GM23338 (cell line): ENCODE measurements at regions not wholly inside any gene's neighbourhood (a gene's known extent, or its start where the extent isn't known, plus 50 kb on each side); places are given as distances from the start of the nearest gene placed in this dataset.
"Not testable (repeated sequence)": the region's sequence is repeated elsewhere in the genome, so short reads cannot be mapped to it uniquely, and the experiment has no call there.

Experiments
- ATAC-seq: fragments of 200-7000 bp; cut with Tn5 transposase; 3 replicates; pipeline ENCODE4 v1.9.1; 2020
- DNase-seq: peaks from one replicate; pipeline ENCODE4 v3.0.0-alpha.2; 2015; ENCODE audit warnings: low spot score
- H2AFZ ChIP-seq: fragments of 200-600 bp; sonication (generic); 2 replicates; pipeline ENCODE4 v1.8.0; 2016; ENCODE audit warnings: antibody characterized with exemption, mild to moderate bottlenecking, moderate library complexity
- H3F3A ChIP-seq: fragments of 200-600 bp; sonication (generic); replicated peaks from 2 replicates; pipeline ENCODE4 v1.8.0; 2017; ENCODE audit warnings: antibody characterized with exemption, mixed run types, low read depth
- H3K27ac ChIP-seq: fragments of 200-600 bp; sonication (generic); 2 replicates; pipeline ENCODE4 v1.6.1; 2016; ENCODE audit warnings: low read depth
- H3K27me3 ChIP-seq: fragments of 200-600 bp; sonication (generic); 2 replicates; pipeline ENCODE4 v1.8.0; 2016; ENCODE audit warnings: mild to moderate bottlenecking, mixed run types, moderate library complexity; ENCODE audit not compliant: insufficient read depth
- H3K36me3 ChIP-seq: fragments of 200-600 bp; sonication (generic); 2 replicates; pipeline ENCODE4 v1.8.0; 2016; ENCODE audit warnings: mild to moderate bottlenecking; ENCODE audit not compliant: insufficient read depth
- H3K4me1 ChIP-seq: fragments of 200-600 bp; sonication (generic); 2 replicates; pipeline ENCODE4 v1.8.0; 2016; ENCODE audit warnings: mild to moderate bottlenecking, moderate library complexity; ENCODE audit not compliant: insufficient read depth
- H3K4me2 ChIP-seq: fragments of 200-600 bp; sonication (generic); 2 replicates; pipeline ENCODE4 v1.7.1; 2017; ENCODE audit warnings: mixed run types
- H3K4me3 ChIP-seq: fragments of 200-600 bp; sonication (generic); 2 replicates; pipeline ENCODE4 v1.6.1; 2016; ENCODE audit warnings: mixed run types
- H3K79me2 ChIP-seq: fragments of 200-600 bp; sonication (generic); replicated peaks from 2 replicates; pipeline ENCODE4 v1.8.0; 2017; ENCODE audit warnings: mild to moderate bottlenecking; ENCODE audit not compliant: insufficient read depth
- H3K9me2 ChIP-seq: fragments of 200-600 bp; sonication (generic); 2 replicates; pipeline ENCODE4 v1.8.0; 2017; ENCODE audit not compliant: insufficient read depth
- H4K20me1 ChIP-seq: fragments of 200-600 bp; sonication (generic); replicated peaks from 2 replicates; pipeline ENCODE4 v1.8.0; 2017; ENCODE audit warnings: mild to moderate bottlenecking; ENCODE audit not compliant: insufficient read depth
- H3K27ac Mint-ChIP-seq: 2 replicates; pipeline ENCODE4 v1.8.0; 2020; ENCODE audit warnings: inconsistent platforms, mild to moderate bottlenecking, moderate library complexity, mixed read lengths
- H3K27me3 Mint-ChIP-seq: 3 replicates; pipeline ENCODE4 v1.8.0; 2022; ENCODE audit warnings: low read depth, mild to moderate bottlenecking, moderate library complexity, mixed read lengths, inconsistent platforms; ENCODE audit not compliant: insufficient read depth, poor library complexity
- H3K36me3 Mint-ChIP-seq: 3 replicates; pipeline ENCODE4 v1.8.0; 2021; ENCODE audit warnings: low read depth, mild to moderate bottlenecking, inconsistent platforms, moderate library complexity, mixed read lengths
- H3K4me1 Mint-ChIP-seq: 3 replicates; pipeline ENCODE4 v1.8.0; 2020; ENCODE audit warnings: mild to moderate bottlenecking, inconsistent platforms, mixed read lengths
- H3K4me3 Mint-ChIP-seq: 3 replicates; pipeline ENCODE4 v1.8.0; 2021; ENCODE audit warnings: moderate library complexity, mild to moderate bottlenecking, inconsistent platforms, mixed read lengths
- H3K9me3 Mint-ChIP-seq: 3 replicates; pipeline ENCODE4 v1.8.0; 2020; ENCODE audit warnings: moderate library complexity, mild to moderate bottlenecking, inconsistent platforms, mixed read lengths
- CREB1 ChIP-seq: fragments of 250-450 bp; sonication (Bioruptor Pico); IDR thresholded peaks from 2 replicates; pipeline ENCODE4 v1.5.0; 2020; ENCODE audit warnings: low read depth, mild to moderate bottlenecking, moderate library complexity
- EZH2 ChIP-seq: fragments of 200-600 bp; sonication (generic); IDR thresholded peaks from one replicate; pipeline ENCODE4 v1.8.0; 2017; ENCODE audit warnings: antibody characterized with exemption, mild to moderate bottlenecking, low read depth; ENCODE audit not compliant: unreplicated experiment
- EZH2phosphoT487 ChIP-seq: fragments of 200-600 bp; sonication (generic); IDR thresholded peaks from one replicate; pipeline ENCODE4 v1.8.1; 2018; ENCODE audit warnings: antibody characterized with exemption; ENCODE audit not compliant: unreplicated experiment
- JUNB ChIP-seq: IDR thresholded peaks from one replicate; pipeline ENCODE4 v1.6.1; 2016; ENCODE audit warnings: antibody characterized with exemption; ENCODE audit not compliant: unreplicated experiment
- POLR2AphosphoS5 ChIP-seq: IDR thresholded peaks from 2 replicates; pipeline ENCODE4 v1.6.1; 2016; ENCODE audit warnings: antibody characterized with exemption, low read depth
- STAT1 ChIP-seq: IDR thresholded peaks from one replicate; pipeline ENCODE4 v1.6.1; 2016; ENCODE audit warnings: antibody characterized with exemption; ENCODE audit not compliant: unreplicated experiment
- ZNF114 ChIP-seq: fragments of 250-450 bp; sonication (Bioruptor Pico); IDR thresholded peaks from 2 replicates; pipeline ENCODE4 v1.5.0; 2020; ENCODE audit warnings: mild to moderate bottlenecking, moderate library complexity
- ZNF331 ChIP-seq: fragments of 250-450 bp; sonication (Bioruptor Pico); IDR thresholded peaks from 2 replicates; pipeline ENCODE4 v1.5.0; 2020; ENCODE audit warnings: low read depth, mild to moderate bottlenecking, moderate library complexity
- TF ChIP-seq, protein P1 (sequence below): fragments of 250-450 bp; sonication (Bioruptor Pico); IDR thresholded peaks from 2 replicates; pipeline ENCODE4 v1.5.0; 2020; ENCODE audit warnings: mild to moderate bottlenecking, moderate library complexity
- TF ChIP-seq, protein P2 (sequence below): IDR thresholded peaks from one replicate; pipeline ENCODE4 v1.6.1; 2018; ENCODE audit warnings: antibody characterized with exemption; ENCODE audit not compliant: unreplicated experiment
- TF ChIP-seq, protein P3 (sequence below): IDR thresholded peaks from 2 replicates; pipeline ENCODE4 v1.6.1; 2016; ENCODE audit warnings: antibody characterized with exemption

DNA sequence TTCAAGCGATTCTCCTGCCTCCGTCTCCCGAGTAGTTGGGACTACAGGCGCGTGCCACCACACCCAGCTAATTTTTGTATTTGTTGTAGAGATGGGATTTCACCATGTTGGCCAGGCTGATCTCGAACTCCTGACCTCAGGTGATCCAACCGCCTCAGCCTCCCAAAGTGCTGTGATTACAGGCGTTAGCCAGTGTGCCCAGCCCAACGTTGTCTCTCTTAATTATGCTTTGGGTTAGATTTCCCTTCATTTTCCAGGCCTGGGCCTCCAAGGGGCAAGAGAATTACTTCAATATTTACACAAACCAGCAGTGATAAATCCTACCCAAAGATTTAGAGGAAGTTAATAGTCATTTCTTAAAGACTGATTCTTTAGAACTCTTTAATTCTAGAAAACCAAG is 186.7 kb upstream of the PHF14 start:
- not testable (repeated sequence) for H3K27ac ChIP-seq, H3K36me3 Mint-ChIP-seq, H3K27me3 ChIP-seq, H3K27ac Mint-ChIP-seq, H3K4me1 ChIP-seq, ATAC-seq, H3F3A ChIP-seq, H3K4me3 Mint-ChIP-seq, H3K9me2 ChIP-seq, H3K4me2 ChIP-seq, H4K20me1 ChIP-seq, DNase-seq, H2AFZ ChIP-seq, H3K4me1 Mint-ChIP-seq, H3K9me3 Mint-ChIP-seq, H3K79me2 ChIP-seq, H3K4me3 ChIP-seq, H3K36me3 ChIP-seq, H3K27me3 Mint-ChIP-seq

DNA sequence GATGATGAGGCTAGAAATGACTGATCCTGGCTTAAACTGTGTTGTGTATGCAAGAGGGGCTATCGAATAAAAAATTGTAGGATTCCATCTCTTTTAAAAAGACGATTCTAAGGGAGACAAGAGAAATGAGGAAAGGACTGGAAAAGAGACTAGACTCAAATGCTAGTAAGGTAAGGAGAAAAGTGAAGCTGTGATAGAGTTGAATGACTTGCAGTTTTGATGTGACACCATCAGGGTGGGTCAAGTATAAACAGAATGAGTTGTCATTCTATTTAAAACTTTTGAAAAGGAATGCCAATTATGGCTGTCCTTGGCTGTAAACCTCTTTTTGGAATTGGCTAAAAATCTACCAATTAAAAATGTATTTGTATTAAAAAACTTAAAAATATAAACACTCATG is 184.5 kb upstream of the PHF14 start:
- H3K4me3 Mint-ChIP-seq = no peak overlapping the region
- Histone ChIP-seq H3K4me2 (no peak overlapping the region), H3F3A (no peaks in the 10 kb centered on the region), H3K79me2 (no peaks in the 10 kb centered on the region), H3K9me2 (no peaks in the 10 kb centered on the region), H4K20me1 (no peaks in the 10 kb centered on the region), H2AFZ (no peak overlapping the region), H3K27ac (no peak overlapping the region), H3K27me3 (no peaks in the 10 kb centered on the region), H3K4me1 (no peaks in the 10 kb centered on the region), H3K36me3 (no peaks in the 10 kb centered on the region), H3K4me3 (no peak overlapping the region)
- DNase-seq (no peak), ATAC-seq (no peak)
- H3K9me3 Mint-ChIP-seq = no peaks in the 10 kb centered on the region
- peak overlapping the region; percentile 83 for H3K27ac Mint-ChIP-seq
- no peaks in the 10 kb centered on the region for H3K36me3 Mint-ChIP-seq
- no peaks in the 10 kb centered on the region for H3K4me1 Mint-ChIP-seq
- no peaks in the 10 kb centered on the region for H3K27me3 Mint-ChIP-seq
- TF ChIP-seq, protein P1, sequence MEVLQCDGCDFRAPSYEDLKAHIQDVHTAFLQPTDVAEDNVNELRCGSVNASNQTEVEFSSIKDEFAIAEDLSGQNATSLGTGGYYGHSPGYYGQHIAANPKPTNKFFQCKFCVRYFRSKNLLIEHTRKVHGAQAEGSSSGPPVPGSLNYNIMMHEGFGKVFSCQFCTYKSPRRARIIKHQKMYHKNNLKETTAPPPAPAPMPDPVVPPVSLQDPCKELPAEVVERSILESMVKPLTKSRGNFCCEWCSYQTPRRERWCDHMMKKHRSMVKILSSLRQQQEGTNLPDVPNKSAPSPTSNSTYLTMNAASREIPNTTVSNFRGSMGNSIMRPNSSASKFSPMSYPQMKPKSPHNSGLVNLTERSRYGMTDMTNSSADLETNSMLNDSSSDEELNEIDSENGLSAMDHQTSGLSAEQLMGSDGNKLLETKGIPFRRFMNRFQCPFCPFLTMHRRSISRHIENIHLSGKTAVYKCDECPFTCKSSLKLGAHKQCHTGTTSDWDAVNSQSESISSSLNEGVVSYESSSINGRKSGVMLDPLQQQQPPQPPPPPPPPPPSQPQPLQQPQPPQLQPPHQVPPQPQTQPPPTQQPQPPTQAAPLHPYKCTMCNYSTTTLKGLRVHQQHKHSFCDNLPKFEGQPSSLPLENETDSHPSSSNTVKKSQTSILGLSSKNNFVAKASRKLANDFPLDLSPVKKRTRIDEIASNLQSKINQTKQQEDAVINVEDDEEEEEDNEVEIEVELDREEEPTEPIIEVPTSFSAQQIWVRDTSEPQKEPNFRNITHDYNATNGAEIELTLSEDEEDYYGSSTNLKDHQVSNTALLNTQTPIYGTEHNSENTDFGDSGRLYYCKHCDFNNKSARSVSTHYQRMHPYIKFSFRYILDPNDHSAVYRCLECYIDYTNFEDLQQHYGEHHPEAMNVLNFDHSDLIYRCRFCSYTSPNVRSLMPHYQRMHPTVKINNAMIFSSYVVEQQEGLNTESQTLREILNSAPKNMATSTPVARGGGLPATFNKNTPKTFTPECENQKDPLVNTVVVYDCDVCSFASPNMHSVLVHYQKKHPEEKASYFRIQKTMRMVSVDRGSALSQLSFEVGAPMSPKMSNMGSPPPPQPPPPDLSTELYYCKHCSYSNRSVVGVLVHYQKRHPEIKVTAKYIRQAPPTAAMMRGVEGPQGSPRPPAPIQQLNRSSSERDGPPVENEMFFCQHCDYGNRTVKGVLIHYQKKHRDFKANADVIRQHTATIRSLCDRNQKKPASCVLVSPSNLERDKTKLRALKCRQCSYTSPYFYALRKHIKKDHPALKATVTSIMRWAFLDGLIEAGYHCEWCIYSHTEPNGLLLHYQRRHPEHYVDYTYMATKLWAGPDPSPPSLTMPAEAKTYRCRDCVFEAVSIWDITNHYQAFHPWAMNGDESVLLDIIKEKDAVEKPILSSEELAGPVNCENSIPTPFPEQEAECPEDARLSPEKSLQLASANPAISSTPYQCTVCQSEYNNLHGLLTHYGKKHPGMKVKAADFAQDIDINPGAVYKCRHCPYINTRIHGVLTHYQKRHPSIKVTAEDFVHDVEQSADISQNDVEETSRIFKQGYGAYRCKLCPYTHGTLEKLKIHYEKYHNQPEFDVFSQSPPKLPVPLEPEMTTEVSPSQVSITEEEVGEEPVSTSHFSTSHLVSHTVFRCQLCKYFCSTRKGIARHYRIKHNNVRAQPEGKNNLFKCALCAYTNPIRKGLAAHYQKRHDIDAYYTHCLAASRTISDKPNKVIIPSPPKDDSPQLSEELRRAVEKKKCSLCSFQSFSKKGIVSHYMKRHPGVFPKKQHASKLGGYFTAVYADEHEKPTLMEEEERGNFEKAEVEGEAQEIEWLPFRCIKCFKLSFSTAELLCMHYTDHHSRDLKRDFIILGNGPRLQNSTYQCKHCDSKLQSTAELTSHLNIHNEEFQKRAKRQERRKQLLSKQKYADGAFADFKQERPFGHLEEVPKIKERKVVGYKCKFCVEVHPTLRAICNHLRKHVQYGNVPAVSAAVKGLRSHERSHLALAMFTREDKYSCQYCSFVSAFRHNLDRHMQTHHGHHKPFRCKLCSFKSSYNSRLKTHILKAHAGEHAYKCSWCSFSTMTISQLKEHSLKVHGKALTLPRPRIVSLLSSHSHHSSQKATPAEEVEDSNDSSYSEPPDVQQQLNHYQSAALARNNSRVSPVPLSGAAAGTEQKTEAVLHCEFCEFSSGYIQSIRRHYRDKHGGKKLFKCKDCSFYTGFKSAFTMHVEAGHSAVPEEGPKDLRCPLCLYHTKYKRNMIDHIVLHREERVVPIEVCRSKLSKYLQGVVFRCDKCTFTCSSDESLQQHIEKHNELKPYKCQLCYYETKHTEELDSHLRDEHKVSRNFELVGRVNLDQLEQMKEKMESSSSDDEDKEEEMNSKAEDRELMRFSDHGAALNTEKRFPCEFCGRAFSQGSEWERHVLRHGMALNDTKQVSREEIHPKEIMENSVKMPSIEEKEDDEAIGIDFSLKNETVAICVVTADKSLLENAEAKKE (CRISPR knock-in tag) = no peak
- TF ChIP-seq JUNB (no peak), ZNF114 (no peak), CREB1 (CRISPR knock-in tag) (no peak), POLR2AphosphoS5 (no peak), EZH2phosphoT487 (no peak), STAT1 (no peak), ZNF331 (CRISPR knock-in tag) (no peak), EZH2 (no peak)
- TF ChIP-seq, protein P2, sequence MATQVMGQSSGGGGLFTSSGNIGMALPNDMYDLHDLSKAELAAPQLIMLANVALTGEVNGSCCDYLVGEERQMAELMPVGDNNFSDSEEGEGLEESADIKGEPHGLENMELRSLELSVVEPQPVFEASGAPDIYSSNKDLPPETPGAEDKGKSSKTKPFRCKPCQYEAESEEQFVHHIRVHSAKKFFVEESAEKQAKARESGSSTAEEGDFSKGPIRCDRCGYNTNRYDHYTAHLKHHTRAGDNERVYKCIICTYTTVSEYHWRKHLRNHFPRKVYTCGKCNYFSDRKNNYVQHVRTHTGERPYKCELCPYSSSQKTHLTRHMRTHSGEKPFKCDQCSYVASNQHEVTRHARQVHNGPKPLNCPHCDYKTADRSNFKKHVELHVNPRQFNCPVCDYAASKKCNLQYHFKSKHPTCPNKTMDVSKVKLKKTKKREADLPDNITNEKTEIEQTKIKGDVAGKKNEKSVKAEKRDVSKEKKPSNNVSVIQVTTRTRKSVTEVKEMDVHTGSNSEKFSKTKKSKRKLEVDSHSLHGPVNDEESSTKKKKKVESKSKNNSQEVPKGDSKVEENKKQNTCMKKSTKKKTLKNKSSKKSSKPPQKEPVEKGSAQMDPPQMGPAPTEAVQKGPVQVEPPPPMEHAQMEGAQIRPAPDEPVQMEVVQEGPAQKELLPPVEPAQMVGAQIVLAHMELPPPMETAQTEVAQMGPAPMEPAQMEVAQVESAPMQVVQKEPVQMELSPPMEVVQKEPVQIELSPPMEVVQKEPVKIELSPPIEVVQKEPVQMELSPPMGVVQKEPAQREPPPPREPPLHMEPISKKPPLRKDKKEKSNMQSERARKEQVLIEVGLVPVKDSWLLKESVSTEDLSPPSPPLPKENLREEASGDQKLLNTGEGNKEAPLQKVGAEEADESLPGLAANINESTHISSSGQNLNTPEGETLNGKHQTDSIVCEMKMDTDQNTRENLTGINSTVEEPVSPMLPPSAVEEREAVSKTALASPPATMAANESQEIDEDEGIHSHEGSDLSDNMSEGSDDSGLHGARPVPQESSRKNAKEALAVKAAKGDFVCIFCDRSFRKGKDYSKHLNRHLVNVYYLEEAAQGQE = no peak
- TF ChIP-seq, protein P3, sequence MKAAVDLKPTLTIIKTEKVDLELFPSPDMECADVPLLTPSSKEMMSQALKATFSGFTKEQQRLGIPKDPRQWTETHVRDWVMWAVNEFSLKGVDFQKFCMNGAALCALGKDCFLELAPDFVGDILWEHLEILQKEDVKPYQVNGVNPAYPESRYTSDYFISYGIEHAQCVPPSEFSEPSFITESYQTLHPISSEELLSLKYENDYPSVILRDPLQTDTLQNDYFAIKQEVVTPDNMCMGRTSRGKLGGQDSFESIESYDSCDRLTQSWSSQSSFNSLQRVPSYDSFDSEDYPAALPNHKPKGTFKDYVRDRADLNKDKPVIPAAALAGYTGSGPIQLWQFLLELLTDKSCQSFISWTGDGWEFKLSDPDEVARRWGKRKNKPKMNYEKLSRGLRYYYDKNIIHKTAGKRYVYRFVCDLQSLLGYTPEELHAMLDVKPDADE = no peak
